ENCODE measurements at regions not wholly inside any gene's neighbourhood (a gene's known extent, or its start where the extent isn't known, plus 50 kb on each side); places are given as distances from the start of the nearest gene placed in this dataset.

DNA sequence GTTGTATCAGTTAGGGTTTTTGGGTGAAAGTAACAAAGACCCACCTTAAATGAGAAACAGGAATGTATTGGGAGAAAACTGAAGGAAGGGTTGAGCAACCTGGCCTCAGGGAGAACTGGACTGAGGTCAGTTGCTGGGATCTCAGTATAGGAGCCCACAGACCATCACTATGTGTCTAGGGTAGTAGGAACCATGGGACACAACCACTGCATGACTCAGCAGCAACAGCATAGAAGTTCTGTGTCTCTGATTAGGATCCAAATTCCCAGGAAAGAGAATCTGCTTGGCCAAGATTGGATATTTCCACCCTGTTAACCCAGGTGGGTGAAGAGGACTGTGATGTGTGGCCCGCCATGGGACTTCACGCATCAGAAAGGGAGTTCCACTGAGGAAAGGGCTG lies 102.2 kb upstream of the RAB3GAP2 start:
- DNase-seq: no peak
- intact Hi-C loops (cut with DNase I): no loop called here
- WGBS, 2 donors: 91 to 94% methylated on average over 2 of the region's 2 CpGs

DNA sequence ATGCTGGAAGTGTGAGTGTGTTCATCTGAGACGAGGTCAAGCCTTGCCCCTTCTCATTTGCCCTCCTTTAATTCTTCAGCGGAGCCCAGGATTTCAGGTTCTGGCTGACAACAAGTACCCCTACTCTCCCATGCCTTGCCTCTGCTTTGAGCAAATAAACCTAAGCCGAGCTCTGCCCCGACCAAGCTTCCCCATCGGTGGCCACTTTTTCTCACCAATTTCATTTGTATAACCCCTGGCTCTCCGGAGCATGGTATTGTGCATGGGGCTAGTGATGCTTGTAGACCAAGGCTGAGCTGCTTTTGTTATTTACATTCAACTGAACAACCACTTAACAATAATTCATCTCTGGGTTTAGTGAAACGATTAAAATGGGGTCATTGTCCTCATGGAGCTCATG lies 100.2 kb upstream of the RAB3GAP2 start:
- Histone ChIP-seq H3K27me3 (ENCODE audit: control insufficient read depth in 1 of 2, insufficient read depth in 2 of 2, low read length in 1 of 2) (no peaks in the 10 kb centered on the region), H3K9me3 (ENCODE audit: control insufficient read depth, low read length) (no peaks in the 10 kb centered on the region), H3K4me3 (ENCODE audit: low read length in 2 of 2) (no peak overlapping the region), H3K36me3 (ENCODE audit: control insufficient read depth in 1 of 2, insufficient read depth in 2 of 2, low read length in 1 of 2) (no peaks in the 10 kb centered on the region), H3K4me1 (ENCODE audit: control insufficient read depth in 1 of 2, insufficient read depth in 2 of 2, low read length in 2 of 2) (no peaks in the 10 kb centered on the region), H3K27ac (ENCODE audit: low read depth in 1 of 2, low read length in 2 of 2) (no peak overlapping the region)
- intact Hi-C loops (cut with DNase I): no loop called here
- WGBS, 2 donors: 78 to 84% methylated on average over 7 of the region's 7 CpGs
- ATAC-seq (ENCODE audit: low FRiP score): no peak
- DNase-seq: no peak

More for the DNA sequence above, 102.2 kb upstream of the RAB3GAP2 start:
- no peaks in the 10 kb centered on the region for H3K36me3 ChIP-seq (ENCODE audit: control insufficient read depth in 1 of 2, insufficient read depth in 2 of 2, low read length in 1 of 2)
- no peak overlapping the region for H3K27ac ChIP-seq (ENCODE audit: low read depth in 1 of 2, low read length in 2 of 2)
- no peak for ATAC-seq (ENCODE audit: low FRiP score)
- H3K9me3 ChIP-seq (ENCODE audit: control insufficient read depth, low read length): no peaks in the 10 kb centered on the region
- no peaks in the 10 kb centered on the region for H3K27me3 ChIP-seq (ENCODE audit: control insufficient read depth in 1 of 2, insufficient read depth in 2 of 2, low read length in 1 of 2)
- H3K4me3 ChIP-seq (ENCODE audit: low read length in 2 of 2): no peak overlapping the region
- no peaks in the 10 kb centered on the region for H3K4me1 ChIP-seq (ENCODE audit: control insufficient read depth in 1 of 2, insufficient read depth in 2 of 2, low read length in 2 of 2)

DNA sequence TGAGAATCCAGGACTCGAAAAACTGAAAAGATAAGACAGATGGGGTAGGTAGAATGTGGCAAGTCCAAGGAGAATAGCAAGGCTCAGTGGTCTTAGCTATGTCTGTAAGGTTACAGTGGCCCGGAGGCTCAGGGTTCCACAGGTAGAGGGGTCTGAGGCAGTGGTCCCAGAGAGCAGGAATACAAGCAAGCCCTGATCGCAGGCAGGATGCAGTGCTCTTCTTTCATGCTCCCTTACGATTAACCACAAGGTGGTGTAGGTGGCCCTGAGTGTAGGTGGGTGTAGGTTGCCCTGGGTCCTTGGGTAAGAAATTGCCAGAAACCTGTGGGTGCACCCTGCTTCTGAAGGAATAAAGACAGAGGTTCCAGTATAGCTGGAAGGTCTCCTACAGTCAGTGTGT lies 99.1 kb upstream of the RAB3GAP2 start:
- no peaks in the 10 kb centered on the region for H3K36me3 ChIP-seq (ENCODE audit: control insufficient read depth in 1 of 2, insufficient read depth in 2 of 2, low read length in 1 of 2)
- no peak overlapping the region for H3K4me3 ChIP-seq (ENCODE audit: low read length in 2 of 2)
- no peaks in the 10 kb centered on the region for H3K9me3 ChIP-seq (ENCODE audit: control insufficient read depth, low read length)
- 76 to 92% methylated on average over 4 of the region's 4 CpGs for WGBS, 2 donors
- DNase-seq: no peak
- H3K27me3 ChIP-seq (ENCODE audit: control insufficient read depth in 1 of 2, insufficient read depth in 2 of 2, low read length in 1 of 2): no peaks in the 10 kb centered on the region
- intact Hi-C loops (cut with DNase I): no loop called here
- H3K27ac ChIP-seq (ENCODE audit: low read depth in 1 of 2, low read length in 2 of 2): no peak overlapping the region
- H3K4me1 ChIP-seq (ENCODE audit: control insufficient read depth in 1 of 2, insufficient read depth in 2 of 2, low read length in 2 of 2): no peaks in the 10 kb centered on the region
- ATAC-seq (ENCODE audit: low FRiP score): no peak

DNA sequence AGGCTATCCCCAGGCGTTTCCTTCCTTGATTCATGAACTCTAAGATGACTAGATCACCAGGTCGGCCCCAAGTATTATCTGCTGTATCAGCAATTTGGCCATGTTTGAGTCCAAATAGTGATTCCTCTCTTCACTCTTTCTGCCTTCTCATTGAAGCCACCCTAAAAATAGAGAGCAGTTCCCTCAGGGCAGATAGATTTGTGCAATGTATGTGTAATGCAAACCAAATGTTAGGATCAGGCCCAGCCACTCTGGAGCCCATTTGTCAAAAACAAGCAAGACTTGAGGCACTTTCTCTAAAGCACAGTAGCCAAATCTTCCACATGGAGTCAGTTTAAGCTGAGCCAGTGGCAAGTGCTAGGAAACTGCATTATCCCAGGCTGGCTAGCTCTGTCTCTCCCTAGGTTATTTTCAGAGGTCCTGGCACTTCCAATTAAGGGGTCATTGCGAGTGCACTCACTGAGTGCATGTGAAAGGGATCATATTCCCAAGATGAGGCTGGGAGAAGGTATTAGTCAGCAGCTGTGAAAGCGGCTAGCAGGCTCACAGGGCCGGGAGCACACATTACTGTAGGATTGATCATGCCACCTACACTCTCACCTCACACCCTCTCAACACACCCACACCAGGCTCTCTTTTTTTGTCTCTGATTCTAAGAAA lies 97.9 kb upstream of the RAB3GAP2 start:
- ATAC-seq (ENCODE audit: low FRiP score) (no peak), DNase-seq (no peak)
- no peaks in the 10 kb centered on the region for H3K4me1 ChIP-seq (ENCODE audit: control insufficient read depth in 1 of 2, insufficient read depth in 2 of 2, low read length in 2 of 2)
- no peak overlapping the region for H3K4me3 ChIP-seq (ENCODE audit: low read length in 2 of 2)
- H3K27ac ChIP-seq (ENCODE audit: low read depth in 1 of 2, low read length in 2 of 2): no peak overlapping the region
- intact Hi-C loops (cut with DNase I): no loop called here
- WGBS, 2 donors: 75 to 76% methylated on average over 5 of the region's 5 CpGs
- no peaks in the 10 kb centered on the region for H3K27me3 ChIP-seq (ENCODE audit: control insufficient read depth in 1 of 2, insufficient read depth in 2 of 2, low read length in 1 of 2)
- no peaks in the 10 kb centered on the region for H3K9me3 ChIP-seq (ENCODE audit: control insufficient read depth, low read length)
- H3K36me3 ChIP-seq (ENCODE audit: control insufficient read depth in 1 of 2, insufficient read depth in 2 of 2, low read length in 1 of 2): no peaks in the 10 kb centered on the region

DNA sequence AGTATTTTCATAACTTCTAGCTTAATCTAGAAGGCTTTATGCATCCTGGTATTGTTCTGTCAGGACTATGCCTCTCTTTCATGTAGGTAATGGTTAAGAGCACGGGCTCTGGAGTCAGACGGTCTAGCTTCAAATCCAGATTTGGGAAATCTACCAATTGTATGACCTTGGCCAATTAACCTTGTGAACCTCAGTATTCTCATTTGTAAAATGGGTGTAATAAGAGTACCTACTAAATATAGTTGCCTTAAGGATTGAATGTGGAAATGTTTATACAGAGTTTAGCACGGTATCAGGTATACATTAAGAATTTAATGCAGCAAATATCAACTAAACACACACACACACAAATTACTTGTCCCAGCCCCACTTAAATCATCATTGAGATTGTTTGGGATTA lies 97.3 kb upstream of the RAB3GAP2 start:
- intact Hi-C loops (cut with DNase I): no loop called here
- 64 to 65% methylated on average over 3 of the region's 3 CpGs for WGBS, 2 donors

DNA sequence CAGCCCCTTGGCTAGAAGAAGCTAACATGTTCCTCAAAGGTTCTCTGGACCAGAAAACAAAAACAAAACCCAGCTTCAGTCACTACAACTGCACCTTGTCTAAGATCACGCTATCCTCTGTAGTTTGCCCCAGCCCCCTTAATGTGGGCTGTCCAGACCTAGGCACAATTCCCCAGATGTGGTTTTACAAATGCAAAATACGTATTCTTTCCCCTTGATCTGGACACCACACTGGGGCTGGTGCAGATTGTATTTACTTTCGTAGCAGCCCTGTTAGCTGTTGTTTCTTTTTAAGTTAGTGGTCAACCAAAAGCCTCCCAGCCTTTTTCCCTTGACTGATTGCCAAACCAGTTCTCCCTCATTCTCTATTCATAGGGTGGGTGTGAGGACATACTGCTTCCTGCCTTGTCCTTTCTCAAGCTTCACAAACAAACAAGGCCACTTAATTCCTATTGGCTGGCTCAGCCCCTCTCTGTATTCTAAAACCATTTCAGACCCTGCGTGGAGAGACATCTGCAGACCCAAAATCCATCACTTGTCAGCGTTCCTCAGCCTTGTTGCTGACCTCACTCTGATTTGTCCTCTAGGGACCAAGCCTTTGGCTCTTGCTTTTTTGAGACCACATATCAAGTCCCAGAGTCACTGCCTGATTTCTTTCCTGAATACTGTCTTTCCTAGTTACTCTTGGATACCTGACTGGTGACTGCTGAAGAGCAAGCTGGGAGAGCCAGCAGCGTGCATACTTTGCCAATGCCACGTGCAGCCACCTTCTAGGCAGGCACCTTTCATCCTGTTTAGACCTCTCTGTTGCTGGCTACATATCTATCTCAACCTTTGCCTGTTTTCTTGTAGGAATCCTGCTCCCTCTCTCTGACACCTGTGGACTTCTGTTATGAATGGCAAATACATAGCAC lies 96.4 kb upstream of the RAB3GAP2 start:
- Histone ChIP-seq H3K36me3 (ENCODE audit: control insufficient read depth in 1 of 2, insufficient read depth in 2 of 2, low read length in 1 of 2) (no peaks in the 10 kb centered on the region), H3K9me3 (ENCODE audit: control insufficient read depth, low read length) (no peaks in the 10 kb centered on the region), H3K4me1 (ENCODE audit: control insufficient read depth in 1 of 2, insufficient read depth in 2 of 2, low read length in 2 of 2) (no peaks in the 10 kb centered on the region), H3K27me3 (ENCODE audit: control insufficient read depth in 1 of 2, insufficient read depth in 2 of 2, low read length in 1 of 2) (no peaks in the 10 kb centered on the region), H3K4me3 (ENCODE audit: low read length in 2 of 2) (no peak overlapping the region), H3K27ac (ENCODE audit: low read depth in 1 of 2, low read length in 2 of 2) (no peak overlapping the region)
- WGBS, 2 donors: 60 to 63% methylated on average over 7 of the region's 7 CpGs
- ATAC-seq (ENCODE audit: low FRiP score) (no peak), DNase-seq (no peak)
- intact Hi-C loops (cut with DNase I): no loop called here

More for the DNA sequence above, 97.3 kb upstream of the RAB3GAP2 start:
- no peaks in the 10 kb centered on the region for H3K9me3 ChIP-seq (ENCODE audit: control insufficient read depth, low read length)
- no peak overlapping the region for H3K4me3 ChIP-seq (ENCODE audit: low read length in 2 of 2)
- no peak for ATAC-seq (ENCODE audit: low FRiP score)
- H3K27me3 ChIP-seq (ENCODE audit: control insufficient read depth in 1 of 2, insufficient read depth in 2 of 2, low read length in 1 of 2): no peaks in the 10 kb centered on the region
- H3K27ac ChIP-seq (ENCODE audit: low read depth in 1 of 2, low read length in 2 of 2): no peak overlapping the region
- H3K4me1 ChIP-seq (ENCODE audit: control insufficient read depth in 1 of 2, insufficient read depth in 2 of 2, low read length in 2 of 2): no peaks in the 10 kb centered on the region
- DNase-seq: no peak
- no peaks in the 10 kb centered on the region for H3K36me3 ChIP-seq (ENCODE audit: control insufficient read depth in 1 of 2, insufficient read depth in 2 of 2, low read length in 1 of 2)

DNA sequence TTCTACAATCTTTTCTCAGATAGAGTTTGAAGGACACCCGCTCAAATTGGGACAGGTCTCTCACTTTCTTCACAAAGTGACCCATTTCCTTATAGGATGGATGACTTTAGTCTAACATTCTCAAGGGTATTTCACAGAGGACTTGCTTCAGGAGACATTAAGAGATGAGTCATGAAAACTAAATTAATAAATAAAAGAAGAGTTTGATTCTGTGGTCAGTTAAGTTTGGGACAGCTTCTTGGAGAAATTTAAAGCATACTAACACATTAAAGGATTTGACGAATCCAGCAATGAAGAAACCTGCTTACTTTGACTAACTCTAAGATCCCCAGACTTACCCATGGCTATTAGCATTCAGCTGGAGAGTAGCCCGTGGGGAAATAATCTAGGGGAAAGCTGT lies 95.6 kb upstream of the RAB3GAP2 start:
- Histone ChIP-seq H3K36me3 (ENCODE audit: control insufficient read depth in 1 of 2, insufficient read depth in 2 of 2, low read length in 1 of 2) (no peaks in the 10 kb centered on the region), H3K27me3 (ENCODE audit: control insufficient read depth in 1 of 2, insufficient read depth in 2 of 2, low read length in 1 of 2) (no peaks in the 10 kb centered on the region), H3K27ac (ENCODE audit: low read depth in 1 of 2, low read length in 2 of 2) (no peak overlapping the region), H3K9me3 (ENCODE audit: control insufficient read depth, low read length) (no peaks in the 10 kb centered on the region), H3K4me3 (ENCODE audit: low read length in 2 of 2) (no peak overlapping the region), H3K4me1 (ENCODE audit: control insufficient read depth in 1 of 2, insufficient read depth in 2 of 2, low read length in 2 of 2) (no peaks in the 10 kb centered on the region)
- ATAC-seq (ENCODE audit: low FRiP score) (no peak), DNase-seq (no peak)
- 83 to 91% methylated on average over 3 of the region's 3 CpGs for WGBS, 2 donors
- intact Hi-C loops (cut with DNase I): no loop called here

DNA sequence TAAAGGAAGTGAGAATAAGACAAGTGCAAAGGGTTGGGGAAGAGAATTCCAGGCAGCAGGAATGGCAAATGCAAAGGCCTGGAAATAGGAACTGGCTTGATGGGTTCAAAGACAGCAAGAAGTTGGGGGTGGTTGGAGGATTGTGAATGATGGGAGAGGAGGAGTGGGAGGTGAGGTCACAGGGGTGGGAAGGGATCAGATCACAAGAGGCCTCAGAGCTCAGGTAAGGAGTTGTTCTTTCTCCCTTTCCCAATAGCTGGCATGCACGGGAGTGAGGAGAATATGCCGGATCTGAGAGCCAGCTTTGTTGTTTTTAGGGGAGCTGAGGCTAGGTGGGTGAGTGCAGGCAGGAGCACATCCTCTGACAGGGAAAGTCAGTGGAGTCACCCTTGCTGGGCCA lies 94.0 kb upstream of the RAB3GAP2 start:
- ATAC-seq (ENCODE audit: low FRiP score) (no peak), DNase-seq (no peak)
- no peak overlapping the region for H3K4me3 ChIP-seq (ENCODE audit: low read length in 2 of 2)
- H3K27me3 ChIP-seq (ENCODE audit: control insufficient read depth in 1 of 2, insufficient read depth in 2 of 2, low read length in 1 of 2): no peaks in the 10 kb centered on the region
- no peaks in the 10 kb centered on the region for H3K4me1 ChIP-seq (ENCODE audit: control insufficient read depth in 1 of 2, insufficient read depth in 2 of 2, low read length in 2 of 2)
- intact Hi-C loops (cut with DNase I): no loop called here
- 89 to 96% methylated on average over 2 of the region's 2 CpGs for WGBS, 2 donors
- no peaks in the 10 kb centered on the region for H3K9me3 ChIP-seq (ENCODE audit: control insufficient read depth, low read length)
- no peaks in the 10 kb centered on the region for H3K36me3 ChIP-seq (ENCODE audit: control insufficient read depth in 1 of 2, insufficient read depth in 2 of 2, low read length in 1 of 2)
- no peak overlapping the region for H3K27ac ChIP-seq (ENCODE audit: low read depth in 1 of 2, low read length in 2 of 2)

Data from aorta (tissue), 5 donors.